SKM-1 treated with dmso at 0.1 percent for 144 hours (cell line): ENCODE measurements at regions not wholly inside any gene's neighbourhood (a gene's known extent, or its start where the extent isn't known, plus 50 kb on each side); places are given as distances from the start of the nearest gene placed in this dataset.

Experiments used
- DNase-seq: peaks from one replicate; lab custom pipeline; 2025; ENCODE audit not compliant: unreplicated experiment; lab: John Stamatoyannopoulos, UW

DNA sequence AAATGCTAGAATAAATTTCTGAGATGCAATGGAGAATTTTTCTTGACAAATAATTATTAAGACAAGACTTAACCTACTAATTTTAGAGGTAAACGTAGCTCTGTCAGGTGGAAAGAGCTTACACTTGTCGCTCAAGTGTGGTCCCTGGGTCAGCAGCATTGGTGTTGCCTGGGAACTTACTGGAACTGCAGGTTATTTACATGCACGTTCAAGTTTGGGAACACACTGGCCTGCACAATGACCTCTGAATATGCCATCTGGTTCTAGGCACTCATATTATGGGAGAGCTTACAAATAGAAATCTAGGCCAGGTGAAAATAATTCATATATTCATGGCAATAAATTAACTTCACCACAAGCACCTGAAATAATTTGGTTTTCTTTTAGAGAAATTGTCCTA, 88.5 kb upstream of the BCL9 start:
- no peak for DNase-seq

DNA sequence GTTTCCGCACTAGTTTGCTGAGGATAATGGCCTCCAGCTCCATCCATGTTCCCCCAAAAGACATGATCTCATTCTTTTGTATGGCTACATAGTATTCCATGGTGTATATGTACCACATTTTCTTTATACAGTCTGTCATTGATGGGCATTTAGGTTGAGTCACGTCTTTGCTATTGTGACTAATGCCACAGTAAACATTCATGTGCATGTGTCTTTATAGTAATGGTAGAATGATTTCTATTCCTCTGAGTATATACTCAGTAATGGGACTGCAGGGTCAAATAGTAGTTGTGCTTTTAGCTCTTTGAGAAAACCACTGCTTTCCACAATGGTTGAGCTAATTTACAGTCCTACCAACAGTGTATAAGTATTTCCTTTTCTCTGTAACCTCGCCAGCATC, 78.3 kb upstream of the BCL9 start:
- DNase-seq, result no peak

DNA sequence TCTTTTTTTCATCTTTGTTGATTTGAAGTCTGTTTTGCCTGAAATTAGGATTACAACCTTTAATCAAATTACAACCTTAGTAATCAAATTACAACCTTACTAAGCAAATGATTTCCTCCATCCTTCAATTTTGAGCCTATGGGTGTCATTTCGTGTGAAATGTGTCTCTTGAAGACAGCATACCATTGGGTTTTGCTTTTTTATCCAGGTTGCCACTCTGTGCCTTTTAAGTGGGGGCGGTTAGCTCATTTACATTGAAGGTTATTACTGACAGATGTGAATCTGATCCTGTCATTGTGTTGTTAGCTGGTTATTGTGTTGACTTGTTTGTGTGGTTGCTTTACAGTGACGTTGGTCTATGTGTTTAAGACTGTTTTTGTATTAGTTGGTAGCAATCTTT, 74.8 kb upstream of the BCL9 start:
- DNase-seq, result no peak

DNA sequence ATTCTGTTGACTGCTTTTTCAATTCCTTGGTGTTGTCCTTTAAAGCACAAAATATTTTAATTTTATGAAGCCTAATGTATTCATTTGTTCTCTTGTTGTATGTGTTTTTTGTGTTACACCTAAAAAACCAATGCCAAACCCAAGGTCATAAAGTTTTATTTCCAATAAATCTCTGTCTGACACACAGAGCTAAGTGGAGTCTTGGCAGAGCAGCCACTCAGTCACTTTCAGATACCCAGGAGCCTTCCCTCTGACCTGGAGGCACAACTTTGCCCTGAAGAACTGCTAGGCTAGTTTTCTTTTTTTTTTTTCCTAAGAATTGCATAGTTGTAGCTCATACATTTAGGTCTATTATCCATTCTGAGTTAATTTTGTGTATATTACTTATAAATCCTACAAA, 71.2 kb upstream of the BCL9 start:
- DNase-seq, result no peak

DNA sequence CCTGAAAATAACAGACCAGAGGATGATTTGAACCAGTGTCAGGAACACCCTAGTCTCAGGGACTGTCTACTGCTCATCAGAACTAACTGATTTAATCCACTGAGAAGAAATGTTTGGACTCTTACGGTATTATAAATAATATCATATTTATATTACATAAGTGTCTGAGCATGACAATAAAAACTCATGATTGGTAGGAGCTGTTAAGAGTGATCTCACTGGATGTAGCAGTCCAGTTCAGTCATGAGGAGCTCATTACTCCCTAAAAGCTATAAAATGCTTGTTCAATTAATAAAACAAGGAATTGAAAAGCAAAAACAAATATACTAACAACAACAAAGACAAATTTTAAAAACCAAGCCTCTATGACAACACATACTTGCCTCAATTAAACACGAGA, 68.8 kb upstream of the BCL9 start:
- DNase-seq, result no peak

DNA sequence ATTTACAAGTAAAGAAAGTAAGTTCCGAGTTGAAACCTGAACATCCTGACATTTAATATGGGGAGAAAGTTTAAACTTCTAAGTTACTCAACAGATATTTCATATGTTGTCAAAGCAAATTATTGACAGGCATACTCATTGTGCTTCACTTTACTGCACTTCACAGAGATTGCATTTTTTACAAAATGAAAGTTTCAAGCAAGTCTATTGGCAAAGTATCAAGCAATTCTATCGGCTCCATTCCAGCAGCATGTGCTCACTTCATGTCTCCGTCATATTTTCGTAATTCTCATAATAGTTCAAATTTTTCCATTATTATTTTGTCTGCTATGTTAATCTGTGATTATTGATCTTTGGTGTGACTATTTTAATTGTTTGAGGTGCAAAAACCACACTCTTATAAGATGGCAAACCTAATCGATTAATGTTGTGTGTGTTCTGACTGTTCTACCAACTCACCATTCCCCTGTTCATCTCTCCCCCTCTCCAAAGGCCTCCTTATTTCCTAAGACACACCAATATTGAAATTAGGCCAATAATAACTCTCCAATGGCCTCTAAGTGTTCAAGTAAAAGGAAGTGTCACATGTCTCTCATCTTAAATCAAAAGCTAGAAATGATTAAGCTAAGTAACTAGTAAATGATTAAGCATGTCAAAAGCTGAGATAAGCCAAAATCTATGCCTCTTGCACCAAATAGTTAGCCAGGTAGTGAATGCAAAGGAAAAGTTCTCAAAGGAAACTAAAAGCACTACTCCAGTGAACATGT, 68.2 kb upstream of the BCL9 start:
- no peak for DNase-seq

DNA sequence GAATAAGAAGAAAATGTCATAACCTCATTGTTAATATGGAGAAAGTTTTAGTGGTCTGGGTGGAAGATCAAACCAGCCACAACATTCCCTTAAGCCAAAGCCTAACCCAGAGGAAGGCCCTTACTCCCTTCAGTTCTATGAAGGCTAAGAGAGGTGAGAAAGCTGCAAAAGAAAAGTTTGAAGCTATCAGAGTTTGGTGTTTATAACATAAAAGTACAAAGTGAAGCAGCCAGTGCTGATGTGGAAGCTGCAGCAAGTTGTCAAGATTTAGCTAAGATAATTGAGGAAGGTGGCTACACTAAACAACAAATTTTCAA, 67.6 kb upstream of the BCL9 start:
- no peak for DNase-seq

DNA sequence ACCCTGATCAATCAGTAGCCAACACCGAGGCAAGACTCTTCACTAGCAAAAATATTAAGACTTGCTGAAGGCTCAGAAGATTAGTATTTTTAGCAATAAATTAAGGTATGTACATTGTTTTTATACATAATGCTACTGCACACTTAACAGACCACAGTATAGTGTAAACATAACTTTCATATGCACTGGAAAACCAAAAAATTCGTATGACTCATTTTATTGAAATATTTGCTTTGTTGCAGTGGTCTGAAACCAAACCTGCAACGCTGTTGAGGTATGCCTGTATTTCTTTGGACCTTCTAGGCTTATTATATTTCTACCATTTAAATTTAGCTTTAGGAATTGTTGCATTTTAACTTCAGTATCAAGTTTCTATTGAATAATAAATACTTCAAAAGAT, 65.8 kb upstream of the BCL9 start:
- no peak for DNase-seq

DNA sequence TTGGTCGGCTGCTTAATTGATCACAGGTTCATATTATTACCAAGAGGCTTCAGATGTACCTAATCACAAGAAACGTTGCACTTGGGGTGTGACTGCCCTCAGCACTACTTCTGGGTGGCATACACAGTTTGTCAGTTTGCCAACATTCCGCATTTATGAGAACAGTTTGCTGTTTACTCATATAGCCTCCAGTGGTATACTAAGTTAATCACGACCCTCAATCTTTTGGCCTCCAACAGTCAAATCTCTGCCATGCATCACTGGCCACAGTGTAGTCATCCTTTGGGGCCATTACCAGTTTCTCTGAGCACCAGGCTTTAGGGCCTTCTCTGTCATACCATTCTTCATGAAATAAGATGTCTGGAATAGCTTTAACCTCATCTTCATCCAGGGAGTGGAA, 62.8 kb upstream of the BCL9 start:
- no peak for DNase-seq

DNA sequence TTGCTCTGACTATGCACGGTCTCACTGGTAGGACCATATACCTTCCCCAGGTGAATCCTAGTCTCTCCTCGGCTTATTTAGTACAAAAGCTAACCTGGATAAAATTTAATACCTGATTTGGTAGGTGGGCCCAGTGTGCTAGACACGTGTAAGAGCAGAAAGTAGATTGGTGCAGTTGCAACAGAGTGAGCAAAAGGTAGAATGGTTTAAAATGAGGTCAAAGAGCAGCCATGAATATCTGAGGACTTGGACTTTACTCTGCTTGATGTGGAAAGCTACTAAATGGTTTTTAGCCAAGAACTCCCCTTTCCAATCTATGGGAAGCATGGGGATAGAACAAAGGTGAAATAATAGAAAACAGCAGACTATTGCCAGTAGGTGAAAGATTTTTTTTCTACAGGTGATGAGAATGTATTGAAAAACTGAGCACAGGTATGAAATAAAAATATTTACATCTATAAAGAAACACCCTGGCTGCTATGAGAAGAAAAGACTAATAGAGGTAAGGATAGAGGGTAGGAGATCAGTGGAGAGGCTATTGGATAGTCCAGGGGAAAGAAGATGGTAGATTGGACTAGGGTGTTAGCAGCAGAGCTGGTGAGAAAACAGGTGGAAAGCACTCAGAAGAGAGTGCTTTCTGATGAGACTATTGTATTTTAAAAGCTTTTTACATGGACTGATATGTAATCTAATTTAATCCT, 61.3 kb upstream of the BCL9 start:
- no peak for DNase-seq

DNA sequence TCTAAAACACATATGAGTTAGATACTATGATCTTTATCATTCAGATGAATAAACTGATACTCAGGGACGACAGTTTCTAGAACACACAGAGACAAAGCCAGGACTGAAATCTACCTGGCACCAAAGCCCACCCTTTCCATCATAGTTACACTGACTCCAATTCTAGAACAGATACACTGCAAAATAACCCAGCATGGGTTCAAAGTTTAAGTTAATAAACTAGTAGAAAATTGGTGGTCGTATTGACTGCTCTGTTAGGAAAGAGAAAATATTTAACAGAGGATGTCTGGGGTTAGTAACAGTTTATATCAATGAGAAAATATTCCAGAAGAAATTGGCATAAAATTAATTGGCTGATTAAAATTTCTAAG, 60.8 kb upstream of the BCL9 start:
- no peak for DNase-seq

DNA sequence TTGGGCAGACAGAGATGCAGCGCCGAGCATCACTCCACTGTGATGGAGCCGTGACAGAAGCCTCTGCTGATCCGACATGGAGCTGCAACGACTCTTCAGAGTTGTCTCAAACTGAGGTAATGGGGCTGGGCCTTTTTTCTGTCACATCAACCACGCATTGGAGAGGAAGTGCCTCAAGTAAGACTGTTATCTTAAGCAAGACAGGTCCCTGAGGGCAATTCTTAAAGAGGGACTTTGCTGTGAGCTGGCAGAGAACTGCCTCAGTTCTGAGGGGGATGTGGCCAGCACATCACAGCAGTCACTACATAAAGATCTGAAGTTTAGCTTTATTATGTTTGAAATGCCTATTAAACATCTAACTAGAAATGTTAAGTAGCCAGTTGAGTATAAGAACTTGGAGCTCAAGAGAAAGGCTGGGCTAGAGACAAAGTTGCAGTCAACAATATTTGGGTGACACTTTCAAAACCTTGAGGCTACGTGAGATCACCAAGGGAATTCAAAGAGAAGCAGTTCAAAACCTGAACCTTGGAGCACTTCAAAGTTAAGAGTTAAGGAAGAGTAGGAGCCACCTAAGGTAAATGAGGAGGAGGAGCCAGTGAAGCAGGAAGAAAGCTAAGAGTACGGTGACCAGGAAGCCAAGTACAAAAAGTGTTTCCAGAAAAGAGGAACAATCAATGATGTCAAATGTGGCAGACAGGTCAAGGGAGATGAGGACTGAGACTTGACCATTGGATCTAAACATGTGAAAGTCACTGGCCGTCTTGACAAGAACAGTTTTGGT, 54.2 kb upstream of the BCL9 start:
- DNase-seq, result no peak

DNA sequence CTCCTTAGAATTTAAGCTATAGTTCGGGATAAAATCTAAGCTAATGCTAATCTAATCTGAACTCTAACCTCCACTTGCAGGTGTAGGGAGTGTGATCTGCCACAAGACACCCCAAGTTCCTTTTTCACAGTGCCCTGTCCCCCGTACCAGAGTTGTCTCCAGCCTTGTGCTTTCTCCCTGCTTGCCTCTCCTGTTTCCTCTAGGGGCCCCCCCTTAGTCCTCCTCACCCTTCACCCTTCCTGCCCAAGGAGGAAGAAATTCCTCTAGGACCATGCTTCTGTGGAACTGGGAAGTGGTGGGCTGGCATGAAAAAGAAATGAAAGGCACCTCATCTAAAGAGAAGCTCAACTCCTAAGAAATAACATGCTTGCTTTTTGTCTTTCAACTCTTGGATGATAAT, 50.2 kb upstream of the BCL9 start:
- no peak for DNase-seq
